Left colon (tissue), 2 donors: ENCODE measurements at regions not wholly inside any gene's neighbourhood (a gene's known extent, or its start where the extent isn't known, plus 50 kb on each side); places are given as distances from the start of the nearest gene placed in this dataset.
A peak's percentile ranks its signal among the peaks of the same experiment; 100 is the strongest.
"Not testable (repeated sequence)": the region's sequence is repeated elsewhere in the genome, so short reads cannot be mapped to it uniquely, and the experiment has no call there.

Source experiments
- ATAC-seq: fragments of 200-7000 bp; cut with Tn5 transposase; one replicate; pipeline ENCODE4 v1.9.1; 2020; ENCODE audit warnings: mild to moderate bottlenecking, moderate library complexity
- DNase-seq, 2 donors: peaks; one replicate each; pipeline ENCODE4 v3.0.0-alpha.2; 2020
- intact Hi-C, 2 donors: fragments of 100-400 bp; cut with DNase I in 1 of 2; cut with micrococcal nuclease in 1 of 2; formaldehyde crosslinking; loops; one replicate each; pipeline versions ENCODE4 v1.11.2 to v1.14.0; 2022; cut with DNase I, micrococcal nuclease
- donor health status: DM: no; HTN: no; CAD: no.
- donor health status: DM: yes; HTN: yes; CAD: no.

DNA sequence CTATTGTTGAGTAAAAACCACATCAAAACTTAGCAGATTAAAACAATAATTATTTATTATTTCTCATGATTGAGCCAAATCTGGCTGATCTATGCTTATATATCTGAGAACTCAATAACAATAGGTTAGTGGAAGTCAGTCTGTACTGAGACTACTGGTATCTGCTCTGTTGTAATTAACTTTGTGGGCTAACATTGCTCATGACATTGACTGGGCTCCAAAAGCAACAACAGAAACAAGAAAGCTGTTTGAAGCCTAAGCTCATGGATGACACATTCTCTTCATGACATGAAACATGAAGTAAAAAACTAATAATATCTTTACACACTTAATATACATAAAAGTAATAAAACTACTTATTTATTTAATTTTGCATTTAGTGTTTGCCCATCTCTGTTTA is 649.3 kb downstream of the PRIM2 start:
- intact Hi-C loops, ATAC-seq, DNase-seq: not testable (repeated sequence)

DNA sequence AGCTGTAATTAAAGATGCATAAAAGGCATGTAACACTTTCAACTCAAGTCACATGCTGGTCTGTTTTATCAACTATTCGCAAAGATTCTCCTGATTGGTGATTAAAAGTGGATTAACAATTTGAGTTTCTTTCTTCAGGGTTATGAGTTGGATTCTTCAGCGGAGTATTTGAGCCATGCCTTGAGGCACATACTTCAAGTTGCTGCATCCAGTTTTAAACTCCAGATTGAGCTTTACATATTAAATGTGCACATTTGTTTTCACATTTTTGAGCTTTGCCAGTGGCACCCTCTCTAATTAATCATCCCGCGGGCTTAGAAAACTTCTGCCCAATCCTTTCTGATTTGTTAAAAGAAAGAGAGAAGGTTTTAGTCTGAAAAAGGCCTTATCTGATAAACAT is 654.5 kb downstream of the PRIM2 start:
- DNase-seq, intact Hi-C loops, ATAC-seq: not testable (repeated sequence)

DNA sequence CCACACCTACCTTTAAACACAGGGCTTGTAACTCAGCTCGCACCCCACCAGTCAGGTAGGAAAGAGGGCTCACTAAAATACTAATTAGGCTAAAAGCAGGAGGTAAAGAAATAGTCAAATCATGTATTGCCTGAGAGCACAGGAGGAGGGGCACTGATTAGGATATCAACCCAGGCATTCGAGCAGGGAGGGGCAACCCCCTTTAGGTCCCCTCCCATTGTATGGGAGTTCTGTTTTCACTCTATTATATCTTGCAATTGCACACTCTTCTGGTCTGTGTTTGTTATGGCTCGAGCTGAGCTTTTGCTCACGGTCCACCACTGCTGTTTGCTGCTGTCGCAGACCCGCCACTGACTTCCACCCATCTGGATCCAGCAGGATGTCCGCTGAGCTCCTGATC is 657.2 kb downstream of the PRIM2 start:
- intact Hi-C loops = no loop called here
- ATAC-seq = no peak
- no peak for DNase-seq

DNA sequence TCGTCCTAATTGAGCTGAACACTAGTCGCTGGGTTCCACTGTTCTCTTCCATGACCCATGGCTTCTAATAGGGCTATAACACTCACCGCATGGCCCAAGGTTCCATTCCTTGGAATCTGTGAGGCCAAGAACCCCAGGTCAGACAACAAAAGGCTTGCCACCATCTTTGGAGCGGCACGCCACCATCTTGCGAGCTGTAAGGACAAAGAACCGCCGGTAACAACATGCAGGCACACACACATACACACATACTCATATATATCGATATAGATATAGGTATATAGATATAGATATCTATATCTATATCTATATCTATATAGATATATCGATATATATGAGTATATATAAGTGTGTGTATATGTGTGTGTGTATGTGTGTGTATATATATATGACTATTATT is 657.7 kb downstream of the PRIM2 start:
- intact Hi-C loops, DNase-seq, ATAC-seq: not testable (repeated sequence)

DNA sequence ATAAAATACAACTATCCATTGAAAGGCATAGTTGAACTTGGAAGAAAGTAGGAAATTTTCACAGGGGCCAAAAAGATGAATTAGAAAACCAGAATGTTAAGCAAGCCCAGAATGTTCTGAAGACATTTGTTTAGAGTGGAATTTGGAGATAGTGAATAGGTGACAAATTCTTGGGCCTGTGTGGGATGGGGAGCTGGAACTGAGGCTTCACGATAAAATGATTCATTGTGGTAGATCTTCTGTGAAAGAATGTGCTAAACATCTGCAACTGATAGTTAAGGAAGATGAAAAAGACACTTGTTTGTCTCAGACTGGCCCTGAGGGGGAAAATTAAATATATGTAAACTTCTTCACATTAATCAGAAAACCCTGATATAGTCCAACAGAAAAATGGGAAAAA is 658.9 kb downstream of the PRIM2 start:
- ATAC-seq, DNase-seq, intact Hi-C loops: not testable (repeated sequence)

DNA sequence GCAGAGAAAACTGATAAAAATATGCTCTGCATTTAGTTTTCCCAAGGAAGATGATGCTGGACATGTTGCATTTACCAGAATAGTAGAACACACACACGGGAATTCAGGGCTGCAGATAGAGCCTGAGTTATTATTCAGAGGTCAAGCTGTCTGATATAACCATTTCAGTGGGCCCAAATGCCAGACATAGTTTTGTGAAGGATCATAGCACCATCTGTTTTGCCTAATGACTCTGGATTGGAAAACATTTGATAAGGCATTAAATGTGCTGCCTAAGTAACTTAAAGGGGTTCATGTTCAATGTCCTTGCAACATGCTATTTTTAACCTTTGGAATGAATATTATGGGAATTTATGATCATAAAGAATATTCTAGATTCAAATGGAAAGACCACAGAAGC is 666.2 kb downstream of the PRIM2 start:
- DNase-seq, intact Hi-C loops, ATAC-seq: not testable (repeated sequence)

DNA sequence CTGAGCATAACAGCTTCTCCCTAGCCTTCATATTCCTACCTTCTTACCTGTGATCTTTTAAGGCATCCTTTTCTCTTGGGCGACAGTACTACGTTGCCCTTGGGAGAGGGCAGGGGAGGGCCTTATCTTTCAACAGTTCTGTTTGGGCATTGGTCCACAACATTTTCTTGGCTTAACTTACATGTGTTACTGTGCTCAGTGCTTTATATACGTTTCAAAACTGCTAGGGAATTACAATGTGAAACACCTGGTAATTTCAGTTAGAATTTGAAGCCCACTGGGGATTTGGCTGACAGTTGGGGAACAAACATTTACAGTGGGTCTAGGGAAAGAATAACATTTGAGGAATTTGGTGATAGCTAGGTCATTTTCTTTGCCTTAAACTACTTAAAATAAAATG is 667.1 kb downstream of the PRIM2 start:
- ATAC-seq, DNase-seq, intact Hi-C loops: not testable (repeated sequence)

DNA sequence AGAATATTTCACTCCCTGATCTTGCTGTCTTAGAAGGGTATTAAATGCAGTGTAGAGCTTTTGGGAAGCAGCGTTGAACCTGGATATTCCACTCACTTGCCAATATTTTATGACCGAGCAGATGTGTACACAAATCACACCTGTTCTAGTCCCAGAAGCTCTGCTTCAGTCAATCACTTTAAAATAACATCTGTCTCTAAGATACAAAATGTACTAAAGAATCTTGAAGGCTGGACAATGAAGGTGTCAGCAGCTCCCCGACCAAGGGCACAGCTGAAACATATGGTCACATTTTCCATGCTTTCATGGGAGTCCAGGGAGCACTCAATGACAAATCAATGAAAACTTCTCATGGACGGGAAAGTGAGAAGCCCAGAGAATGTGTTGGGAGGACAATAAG is 668.3 kb downstream of the PRIM2 start:
- intact Hi-C loops, DNase-seq: not testable (repeated sequence)
- ATAC-seq = peak; percentile 26

DNA sequence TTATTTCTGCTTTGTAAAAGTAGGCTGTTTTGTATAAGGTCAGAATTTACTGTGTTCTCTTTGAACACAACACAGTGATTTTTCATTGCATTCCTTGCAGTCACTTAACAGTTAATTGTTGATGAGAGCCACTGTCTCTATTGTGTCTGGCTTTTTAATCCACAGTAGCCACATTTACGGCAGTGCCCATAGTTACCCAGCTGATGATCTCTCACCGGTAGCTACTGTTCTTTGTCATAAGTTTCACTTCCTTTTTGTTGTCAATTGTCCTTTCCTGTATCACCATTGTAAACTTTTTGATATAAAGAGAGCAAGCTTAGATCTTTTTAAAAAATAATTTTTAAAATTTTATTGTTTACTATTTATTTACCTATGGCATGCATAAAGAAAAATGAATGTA is 669.2 kb downstream of the PRIM2 start:
- intact Hi-C loops, ATAC-seq, DNase-seq: not testable (repeated sequence)

DNA sequence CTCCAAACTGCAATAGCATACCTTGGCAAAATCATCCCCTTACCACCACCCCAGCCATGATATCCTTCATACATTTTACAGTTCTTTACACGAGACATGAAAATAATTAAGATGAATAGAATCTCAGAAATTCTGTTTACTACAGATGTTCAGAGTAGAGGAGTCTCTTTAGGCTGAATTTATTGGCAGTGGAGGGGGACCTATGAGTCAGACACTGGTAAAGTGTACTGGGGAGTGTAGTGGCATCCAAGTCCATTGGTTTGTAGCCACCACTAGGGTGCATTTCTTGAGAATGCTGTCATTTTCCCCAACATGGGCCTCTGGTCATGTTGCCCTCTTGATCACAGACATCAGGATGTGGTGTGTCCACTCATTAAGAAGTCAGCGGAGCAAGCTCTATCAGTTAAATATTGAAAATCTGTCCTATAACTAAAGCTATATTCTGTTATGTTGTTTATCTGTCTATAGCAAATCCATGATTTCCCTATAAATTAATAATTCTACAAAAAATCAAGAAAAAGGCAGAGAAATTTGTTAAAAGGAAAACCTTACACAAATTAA is 672.2 kb downstream of the PRIM2 start:
- DNase-seq, intact Hi-C loops, ATAC-seq: not testable (repeated sequence)

DNA sequence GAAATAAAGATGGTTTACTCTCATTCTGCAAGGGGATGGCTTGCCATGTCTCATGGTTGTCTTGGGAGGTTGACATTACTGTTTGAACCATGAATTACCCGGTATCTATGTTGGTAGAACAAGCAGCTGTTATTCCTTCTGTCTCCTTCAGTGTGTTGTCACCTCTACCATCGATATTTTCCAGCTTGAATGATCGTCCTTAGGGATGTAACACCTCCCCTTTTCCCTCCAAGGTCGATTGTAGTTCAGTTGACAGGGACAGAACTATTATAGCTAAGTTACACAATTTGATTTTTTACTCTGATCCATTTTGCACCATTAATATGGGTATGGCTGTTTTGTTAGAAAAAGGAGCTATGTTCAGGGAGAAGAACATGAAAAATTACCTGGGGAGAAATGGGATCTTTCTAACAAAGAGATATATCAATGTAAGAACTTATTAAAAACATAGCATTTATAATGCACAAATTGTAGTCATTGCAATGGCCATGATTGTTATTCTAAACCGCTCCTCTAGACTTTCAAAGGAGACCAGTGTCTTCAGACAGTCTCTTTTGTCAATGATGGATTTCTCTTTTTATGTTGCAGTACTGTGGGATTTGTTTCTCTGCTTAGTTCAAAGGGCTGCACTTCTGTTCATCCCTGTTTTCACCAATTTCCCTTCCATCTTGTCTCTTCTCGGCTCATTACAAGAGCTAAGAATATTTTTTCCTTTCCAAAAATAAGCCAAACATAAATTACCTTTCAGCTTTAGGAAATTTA is 681.6 kb downstream of the PRIM2 start:
- intact Hi-C loops, DNase-seq, ATAC-seq: not testable (repeated sequence)

DNA sequence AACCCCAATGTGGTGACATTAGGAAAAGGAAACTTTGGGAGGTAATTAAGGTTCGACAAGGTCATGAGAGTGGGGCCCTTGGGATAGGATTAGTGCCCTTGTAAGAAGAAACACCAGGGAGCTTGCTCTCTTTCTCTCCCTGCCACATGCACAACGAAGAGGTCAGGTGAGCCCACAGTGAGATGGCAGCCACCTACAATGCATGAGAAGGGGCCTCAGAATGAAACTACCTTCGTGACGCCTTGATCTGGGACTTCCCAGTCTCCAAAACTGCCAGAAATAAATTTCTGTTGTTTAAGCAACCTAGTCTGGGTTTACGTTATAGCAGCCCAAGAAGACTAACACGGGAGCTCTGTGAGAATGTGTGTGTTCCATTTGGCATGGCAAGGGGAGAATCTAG is 682.8 kb downstream of the PRIM2 start:
- DNase-seq, intact Hi-C loops, ATAC-seq: not testable (repeated sequence)

DNA sequence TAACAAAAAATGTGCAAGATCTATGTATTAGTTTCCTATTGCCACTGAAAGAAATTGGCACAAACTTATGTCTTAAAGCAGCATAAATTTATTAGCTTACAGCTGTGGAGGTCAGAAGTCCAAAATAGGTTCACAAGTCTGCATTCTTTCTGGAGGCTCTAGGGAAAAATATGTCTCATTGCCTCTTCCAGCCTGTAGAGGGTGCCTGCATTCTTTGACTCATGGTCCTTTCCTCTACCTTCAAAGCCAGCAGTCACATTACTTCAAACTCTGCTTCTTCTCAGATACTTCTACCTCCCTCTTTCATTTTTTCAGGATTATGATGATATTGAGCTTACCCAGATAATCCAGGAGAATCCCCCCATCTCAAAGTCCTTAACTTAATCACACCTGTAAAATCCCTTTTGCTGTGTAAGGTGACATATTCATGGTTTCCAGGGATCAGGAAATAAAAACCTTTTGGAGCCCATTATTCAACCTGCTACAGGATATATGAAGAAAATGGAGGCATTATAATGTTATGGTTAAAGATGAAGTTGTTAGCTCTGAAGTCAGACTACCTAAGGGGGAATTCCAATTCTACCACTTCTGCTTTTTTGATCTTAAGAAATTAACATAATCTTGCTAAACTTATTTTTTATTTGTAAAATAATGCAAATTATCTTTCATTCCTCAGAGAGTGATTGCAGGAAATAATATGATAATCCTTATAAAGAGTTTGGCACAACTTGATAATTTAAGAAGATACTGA is 686.2 kb downstream of the PRIM2 start:
- ATAC-seq, intact Hi-C loops, DNase-seq: not testable (repeated sequence)

DNA sequence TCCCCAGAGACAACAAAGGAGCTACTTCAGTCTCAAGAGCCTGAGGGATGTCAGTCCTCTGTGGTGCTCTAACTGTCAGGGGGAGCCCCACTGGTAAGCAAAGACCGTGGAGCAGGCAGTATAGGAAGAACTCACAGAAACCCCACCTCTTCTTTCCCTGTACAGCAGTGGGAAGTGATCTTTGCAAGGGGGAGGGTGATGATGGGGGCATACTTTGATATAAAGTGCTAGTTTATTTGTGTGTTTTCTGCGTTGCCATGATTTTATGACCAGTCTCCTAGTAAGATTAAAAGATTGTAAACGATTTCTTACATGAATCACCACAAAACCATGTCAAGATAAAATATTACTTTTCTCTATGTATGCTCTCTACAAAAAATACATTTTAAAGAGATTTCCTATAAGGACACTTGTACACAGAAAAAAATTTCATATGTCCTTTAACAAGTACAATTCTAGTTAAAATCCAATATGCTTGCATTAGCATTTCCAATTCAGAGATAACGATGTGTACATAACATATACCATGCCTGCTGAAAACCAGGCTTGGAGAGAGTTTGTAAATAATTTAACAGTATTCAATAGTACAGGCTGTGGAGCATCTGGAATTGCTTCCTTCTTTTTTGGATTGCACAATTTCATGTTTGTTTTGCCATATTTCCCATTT is 690.0 kb downstream of the PRIM2 start:
- intact Hi-C loops, DNase-seq: not testable (repeated sequence)
- peak; percentile 64 for ATAC-seq

DNA sequence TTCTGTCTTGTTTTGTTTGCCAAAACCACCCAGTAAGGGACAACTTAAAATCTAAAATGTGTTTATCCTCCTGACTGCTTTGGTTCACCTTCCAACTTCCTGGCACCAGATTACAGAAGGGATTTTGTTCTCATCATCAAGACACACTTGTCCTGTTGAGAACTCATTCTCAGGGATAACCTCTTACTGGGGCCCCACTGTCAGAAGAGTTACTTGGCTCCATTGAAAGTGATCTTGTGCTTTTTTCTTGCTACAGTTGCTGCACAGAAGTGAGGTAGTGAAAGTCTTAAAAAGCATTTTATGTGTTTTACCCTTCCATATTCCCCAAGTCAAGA is 690.5 kb downstream of the PRIM2 start:
- ATAC-seq, DNase-seq, intact Hi-C loops: not testable (repeated sequence)

DNA sequence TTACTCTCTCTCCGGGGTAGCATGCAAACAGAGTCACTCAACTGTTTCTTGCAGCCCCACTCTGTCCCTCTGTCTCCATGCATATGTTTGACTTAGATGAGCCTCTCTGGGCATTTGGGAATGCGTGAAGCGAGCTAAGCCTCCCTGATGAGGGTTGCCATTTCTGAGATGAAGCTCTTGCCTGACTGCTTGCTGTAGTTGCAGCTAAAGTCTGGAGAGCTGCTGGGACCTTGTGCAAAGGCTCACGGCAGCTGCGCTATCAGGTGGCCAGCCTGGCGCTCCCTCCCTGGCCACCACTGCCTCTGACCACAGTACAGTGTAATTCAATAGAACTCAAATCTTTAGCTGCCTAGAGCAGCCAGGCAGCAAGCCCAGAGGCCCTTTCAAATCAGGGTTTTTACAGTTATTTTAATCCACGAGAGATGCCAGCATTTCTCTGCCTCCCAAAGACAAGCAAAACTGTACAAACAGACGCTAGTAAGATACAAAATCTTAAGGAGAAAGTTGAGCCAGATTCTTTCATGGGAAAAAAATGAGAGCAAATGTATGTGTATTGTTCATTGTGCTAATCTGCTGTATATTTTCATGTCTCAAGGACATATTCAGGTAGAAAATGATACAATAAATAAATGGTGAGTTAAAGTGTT is 694.6 kb downstream of the PRIM2 start:
- DNase-seq, ATAC-seq, intact Hi-C loops: not testable (repeated sequence)

DNA sequence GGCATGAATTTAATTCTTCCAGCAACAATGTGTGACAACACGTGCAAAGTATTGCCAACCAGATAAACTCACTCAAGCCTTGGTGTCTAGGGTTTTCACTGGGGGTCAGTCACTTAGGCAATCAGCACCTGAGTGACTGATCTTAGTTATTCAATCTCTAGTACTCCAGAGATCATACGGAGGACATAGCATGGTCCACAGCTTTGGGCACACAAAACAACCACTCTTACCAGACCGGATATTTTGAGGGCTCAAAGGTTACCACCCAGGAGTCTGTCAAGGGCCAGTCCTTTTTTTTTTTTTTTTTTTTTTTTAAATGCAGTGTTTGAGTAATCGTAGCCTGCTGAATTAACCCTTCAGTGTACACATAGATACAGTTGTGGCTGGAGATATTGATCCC is 699.2 kb downstream of the PRIM2 start:
- DNase-seq, intact Hi-C loops, ATAC-seq: not testable (repeated sequence)

DNA sequence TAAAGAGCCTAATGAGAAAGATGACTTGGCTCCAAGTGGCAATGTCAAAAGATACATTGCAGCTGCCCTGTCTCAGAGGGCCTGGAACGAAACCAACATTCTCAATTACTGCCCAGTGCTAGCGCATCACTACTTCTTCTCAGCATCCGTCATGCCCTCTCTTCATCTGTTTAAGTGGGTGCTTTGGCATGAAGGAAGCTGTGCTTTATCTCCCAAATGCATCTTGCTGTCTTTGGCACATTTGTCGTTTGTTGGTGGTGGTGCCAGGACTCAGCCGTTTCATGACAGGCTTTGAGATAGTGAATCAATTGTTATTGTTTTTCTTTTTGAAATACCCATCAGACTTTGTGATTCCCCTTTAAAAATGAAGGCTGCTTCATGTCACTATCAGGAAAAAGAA is 710.8 kb downstream of the PRIM2 start:
- intact Hi-C loops, ATAC-seq, DNase-seq: not testable (repeated sequence)

DNA sequence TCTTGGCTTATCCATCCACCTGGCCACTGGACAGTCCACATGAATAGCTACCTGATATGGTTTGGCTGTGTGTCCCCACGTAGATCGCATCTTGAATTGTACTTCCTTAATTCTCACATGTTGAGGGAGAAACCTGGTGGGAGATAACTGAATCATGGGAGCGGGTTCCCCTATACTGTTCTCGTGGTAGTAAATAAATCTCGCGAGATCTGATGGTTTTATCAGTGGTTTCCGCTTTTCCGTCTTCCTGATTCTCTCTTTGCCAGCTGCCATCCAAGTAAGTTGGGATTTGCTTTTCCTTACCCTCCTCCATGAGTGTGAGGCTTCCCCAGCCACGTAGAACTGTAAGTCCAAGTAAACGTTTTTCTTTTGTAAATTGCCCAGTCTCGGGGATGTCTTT is 720.8 kb downstream of the PRIM2 start:
- ATAC-seq, intact Hi-C loops: not testable (repeated sequence)

More for the DNA sequence above, 720.8 kb downstream of the PRIM2 start:
- not testable (repeated sequence) for DNase-seq
